ENCODE measurements at regions not wholly inside any gene's neighbourhood (a gene's known extent, or its start where the extent isn't known, plus 50 kb on each side); places are given as distances from the start of the nearest gene placed in this dataset.

GRCh38 chr18:55139307-55139706 lies 180.0 kb upstream of the CCDC68 start:
- Histone ChIP-seq H3K4me2 (no peak overlapping the region), H3K9me2 (ENCODE audit: insufficient read depth) (no peaks in the 10 kb centered on the region; the same call in none of the 2 replicates), H3K4me1 (ENCODE audit: insufficient read depth) (no peaks in the 10 kb centered on the region), H3K4me3 (no peak overlapping the region), H3K27me3 (ENCODE audit: insufficient read depth) (no peaks in the 10 kb centered on the region), H4K20me1 (replicated peaks; ENCODE audit: insufficient read depth) (no peaks in the 10 kb centered on the region), H3F3A (replicated peaks; ENCODE audit: low read depth) (no peaks in the 10 kb centered on the region), H2AFZ (no peak overlapping the region), H3K79me2 (replicated peaks; ENCODE audit: insufficient read depth) (no peaks in the 10 kb centered on the region), H3K36me3 (ENCODE audit: insufficient read depth) (no peaks in the 10 kb centered on the region), H3K27ac (ENCODE audit: low read depth) (no peak overlapping the region)
- no peaks in the 10 kb centered on the region for H3K4me1 Mint-ChIP-seq
- H3K27ac Mint-ChIP-seq = no peak overlapping the region
- H3K27me3 Mint-ChIP-seq (ENCODE audit: insufficient read depth, low read depth, poor library complexity) = no peaks in the 10 kb centered on the region
- DNase-seq (ENCODE audit: low spot score) = no peak
- no peak for TF ChIP-seq CTCF (conservative IDR thresholded peaks at IDR 0.05; ENCODE audit: low read depth in 2 of 2)
- no peak for TF ChIP-seq EZH2phosphoT487 (IDR thresholded peaks at IDR 0.05; ENCODE audit: unreplicated experiment)
- no peak for TF ChIP-seq STAT1 (IDR thresholded peaks at IDR 0.05; ENCODE audit: unreplicated experiment)
- TF ChIP-seq REST (IDR thresholded peaks at IDR 0.05; ENCODE audit: unreplicated experiment) = no peak
- no peak for TF ChIP-seq ZNF331 (CRISPR knock-in tag; IDR thresholded peaks at IDR 0.05; ENCODE audit: low read depth)
- no peak for TF ChIP-seq JUNB (IDR thresholded peaks at IDR 0.05; ENCODE audit: unreplicated experiment)
- TF ChIP-seq ZNF114 (CRISPR knock-in tag; IDR thresholded peaks at IDR 0.05) = no peak
- no peak for TF ChIP-seq NANOG (IDR thresholded peaks at IDR 0.05; ENCODE audit: borderline replicate concordance)
- TF ChIP-seq CREB1 (CRISPR knock-in tag; IDR thresholded peaks at IDR 0.05; ENCODE audit: low read depth) = no peak
- TF ChIP-seq ETS1 (IDR thresholded peaks at IDR 0.05) = no peak
- TF ChIP-seq EZH2 (IDR thresholded peaks at IDR 0.05; ENCODE audit: low read depth, unreplicated experiment) = no peak
- no peak for TF ChIP-seq POLR2AphosphoS5 (IDR thresholded peaks at IDR 0.05; ENCODE audit: low read depth)
- TF ChIP-seq ZNF462 (CRISPR knock-in tag; IDR thresholded peaks at IDR 0.05) = no peak
- no peaks in the 10 kb centered on the region for H3K9me3 Mint-ChIP-seq
- H3K4me3 Mint-ChIP-seq = no peak overlapping the region
- no peak for ATAC-seq
- no peaks in the 10 kb centered on the region for H3K36me3 Mint-ChIP-seq (ENCODE audit: low read depth)
